Lower leg skin (tissue), 4 donors: ENCODE measurements at regions not wholly inside any gene's neighbourhood (a gene's known extent, or its start where the extent isn't known, plus 50 kb on each side); places are given as distances from the start of the nearest gene placed in this dataset.

ENCODE experiments used
- DNase-seq, 2 donors: peaks; one replicate each; pipeline ENCODE4 v3.0.0-alpha.2; 2019; ENCODE audit warnings: low spot score in 2 of 2
- H3K4me3 ChIP-seq: fragments of 200-600 bp; sonication (generic); 2 replicates; pipeline ENCODE4 v1.5.1; 2017; ENCODE audit warnings: mild to moderate bottlenecking, low read depth; ENCODE audit not compliant: poor library complexity, severe bottlenecking
- POLR2A ChIP-seq, 2 donors: fragments of 450-650 bp; IDR thresholded peaks; one replicate each; pipeline ENCODE4 v1.6.1; 2016 to 2017; ENCODE audit warnings: antibody characterized with exemption in 2 of 2, mild to moderate bottlenecking in 1 of 2, moderate library complexity in 1 of 2
- WGBS, 2 donors: methylation state at CpG; one replicate each; pipeline ENCODE4 v1.1.5; 2018; 5-methylcytosine and 5-hydroxymethylcytosine counted together
- intact Hi-C: fragments of 100-400 bp; cut with DNase I; formaldehyde crosslinking; loops from one replicate; pipeline ENCODE4 v1.15.0; 2023; ENCODE audit warnings: low total_unique reads
- TF ChIP-seq, protein P1 (sequence below), 3 donors: fragments of 450-650 bp; IDR thresholded peaks; one replicate each; pipeline ENCODE4 v1.5.1; 2016; ENCODE audit warnings: antibody characterized with exemption in 3 of 3, mild to moderate bottlenecking in 3 of 3, moderate library complexity in 2 of 3

GRCh38 chr16:77663711-77664110 is 58.6 kb upstream of the NUDT7 start:
- DNase-seq = no peak
- 89 to 100% methylated on average over 2 of the region's 2 CpGs for WGBS, 2 donors
- TF ChIP-seq, protein P1, sequence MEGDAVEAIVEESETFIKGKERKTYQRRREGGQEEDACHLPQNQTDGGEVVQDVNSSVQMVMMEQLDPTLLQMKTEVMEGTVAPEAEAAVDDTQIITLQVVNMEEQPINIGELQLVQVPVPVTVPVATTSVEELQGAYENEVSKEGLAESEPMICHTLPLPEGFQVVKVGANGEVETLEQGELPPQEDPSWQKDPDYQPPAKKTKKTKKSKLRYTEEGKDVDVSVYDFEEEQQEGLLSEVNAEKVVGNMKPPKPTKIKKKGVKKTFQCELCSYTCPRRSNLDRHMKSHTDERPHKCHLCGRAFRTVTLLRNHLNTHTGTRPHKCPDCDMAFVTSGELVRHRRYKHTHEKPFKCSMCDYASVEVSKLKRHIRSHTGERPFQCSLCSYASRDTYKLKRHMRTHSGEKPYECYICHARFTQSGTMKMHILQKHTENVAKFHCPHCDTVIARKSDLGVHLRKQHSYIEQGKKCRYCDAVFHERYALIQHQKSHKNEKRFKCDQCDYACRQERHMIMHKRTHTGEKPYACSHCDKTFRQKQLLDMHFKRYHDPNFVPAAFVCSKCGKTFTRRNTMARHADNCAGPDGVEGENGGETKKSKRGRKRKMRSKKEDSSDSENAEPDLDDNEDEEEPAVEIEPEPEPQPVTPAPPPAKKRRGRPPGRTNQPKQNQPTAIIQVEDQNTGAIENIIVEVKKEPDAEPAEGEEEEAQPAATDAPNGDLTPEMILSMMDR (IDR thresholded peaks at IDR 0.05) = no peak
- TF ChIP-seq POLR2A (IDR thresholded peaks at IDR 0.05) = no peak
- intact Hi-C loops = no loop called here
- no peak overlapping the region for H3K4me3 ChIP-seq

DNA sequence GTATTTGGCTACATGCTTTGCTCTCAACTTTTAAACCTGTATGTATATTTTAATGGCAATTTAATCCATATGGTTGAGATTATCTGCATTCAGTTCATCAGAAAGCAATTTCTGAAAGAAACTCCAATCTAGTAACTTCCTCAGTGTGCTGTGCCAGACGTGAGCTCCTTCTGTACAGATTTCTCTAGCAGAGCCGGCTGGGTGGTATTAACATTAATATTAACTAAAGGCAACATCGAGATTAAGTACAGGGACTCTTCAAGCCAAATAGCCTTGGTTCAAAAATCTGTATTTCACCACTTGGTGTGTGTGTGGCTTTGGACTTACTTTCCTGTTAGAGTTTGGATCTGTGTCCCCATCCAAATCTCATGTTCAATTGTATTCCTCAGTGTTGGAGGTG is 55.5 kb upstream of the NUDT7 start:
- intact Hi-C loops = no loop called here
- TF ChIP-seq, protein P1 (IDR thresholded peaks at IDR 0.05) = no peak
- TF ChIP-seq POLR2A (IDR thresholded peaks at IDR 0.05) = no peak
- no peak overlapping the region for H3K4me3 ChIP-seq
- no peak for DNase-seq
- 76 to 84% methylated on average over 3 of the region's 3 CpGs for WGBS, 2 donors

GRCh38 chr16:77668201-77668600 is 54.1 kb upstream of the NUDT7 start:
- intact Hi-C loops = no loop called here

GRCh38 chr16:77669057-77669456 is 53.3 kb upstream of the NUDT7 start:
- DNase-seq = no peak
- no peak overlapping the region for H3K4me3 ChIP-seq
- no peak for TF ChIP-seq POLR2A (IDR thresholded peaks at IDR 0.05)
- TF ChIP-seq, protein P1 (IDR thresholded peaks at IDR 0.05) = no peak
- WGBS, 2 donors = 68 to 73% methylated on average over 3 of the region's 3 CpGs
- intact Hi-C loops = no loop called here

More at GRCh38 chr16:77668201-77668600, 54.1 kb upstream of the NUDT7 start:
- WGBS, 2 donors = 88 to 95% methylated on average over 1 of the region's 1 CpG
- no peak for DNase-seq
- H3K4me3 ChIP-seq = no peak overlapping the region
- no peak for TF ChIP-seq POLR2A (IDR thresholded peaks at IDR 0.05)
- TF ChIP-seq, protein P1 (IDR thresholded peaks at IDR 0.05) = no peak
